ENCODE measurements at regions not wholly inside any gene's neighbourhood (a gene's known extent, or its start where the extent isn't known, plus 50 kb on each side); places are given as distances from the start of the nearest gene placed in this dataset.
A peak's percentile ranks its signal among the peaks of the same experiment; 100 is the strongest.

GRCh38 chr9:19663570-19663969 is 125.3 kb downstream of the SLC24A2 start:
- no peaks in the 10 kb centered on the region for H3K36me3 ChIP-seq (replicated peaks in 1 of 2)
- WGBS, 4 donors: 39 to 56% (median 44%) methylated on average over 3 of the region's 3 CpGs
- no peak overlapping the region for H3K4me3 ChIP-seq
- no peaks in the 10 kb centered on the region for H3K4me1 ChIP-seq (replicated peaks in 1 of 2)
- DNase-seq: no peak
- H3K27me3 ChIP-seq: no peaks in the 10 kb centered on the region
- intact Hi-C loops (cut with DNase I): no loop called here
- H3K27ac ChIP-seq: peak overlapping the region in 1 of 5 donors; percentile 17
- TF ChIP-seq POLR2A (IDR thresholded peaks at IDR 0.05) (no peak), CTCF (IDR thresholded peaks at IDR 0.05) (no peak)
- H3K9me3 ChIP-seq (replicated peaks in 1 of 3): no peaks in the 10 kb centered on the region

GRCh38 chr9:19662213-19662612 is 126.6 kb downstream of the SLC24A2 start:
- Histone ChIP-seq H3K36me3 (replicated peaks in 1 of 2) (no peaks in the 10 kb centered on the region), H3K27me3 (no peaks in the 10 kb centered on the region), H3K9me3 (replicated peaks in 1 of 3) (no peaks in the 10 kb centered on the region), H3K4me1 (replicated peaks in 1 of 2) (no peaks in the 10 kb centered on the region), H3K4me3 (no peak overlapping the region), H3K27ac (no peak overlapping the region)
- WGBS, 4 donors: 69 to 75% (median 72%) methylated on average over 6 of the region's 6 CpGs
- intact Hi-C loops (cut with DNase I): no loop called here
- DNase-seq: no peak
- TF ChIP-seq POLR2A (IDR thresholded peaks at IDR 0.05) (no peak), CTCF (IDR thresholded peaks at IDR 0.05) (no peak)

- H3K27me3 ChIP-seq: no peaks in the 10 kb centered on the region
- H3K36me3 ChIP-seq (replicated peaks in 1 of 2): no peaks in the 10 kb centered on the region
- 31 to 50% (median 38%) methylated on average over 6 of the region's 6 CpGs for WGBS, 4 donors
- H3K4me3 ChIP-seq: no peak overlapping the region
- no peaks in the 10 kb centered on the region for H3K9me3 ChIP-seq (replicated peaks in 1 of 3)
- peak in 1 of 7 donors; percentile 60 for DNase-seq
- intact Hi-C loops (cut with DNase I): no loop called here
- H3K4me1 ChIP-seq (replicated peaks in 1 of 2): no peaks in the 10 kb centered on the region
- TF ChIP-seq CTCF (IDR thresholded peaks at IDR 0.05) (no peak), POLR2A (IDR thresholded peaks at IDR 0.05) (no peak)
- H3K27ac ChIP-seq: peak overlapping the region in 1 of 5 donors; percentile 21
These were observed 128.8 kb downstream of the SLC24A2 start for GRCh38 chr9:19660019-19660418.

- H3K4me1 ChIP-seq (replicated peaks in 1 of 2): no peaks in the 10 kb centered on the region
- H3K27ac ChIP-seq: no peak overlapping the region
- no peaks in the 10 kb centered on the region for H3K27me3 ChIP-seq
- DNase-seq: no peak
- no peaks in the 10 kb centered on the region for H3K36me3 ChIP-seq (replicated peaks in 1 of 2)
- intact Hi-C loops (cut with DNase I): no loop called here
- no peak overlapping the region for H3K4me3 ChIP-seq
- no peak for TF ChIP-seq POLR2A (IDR thresholded peaks at IDR 0.05)
- no peak for TF ChIP-seq CTCF (IDR thresholded peaks at IDR 0.05)
- 77 to 81% (median 79%) methylated on average over 4 of the region's 4 CpGs for WGBS, 4 donors
- H3K9me3 ChIP-seq (replicated peaks in 1 of 3): no peaks in the 10 kb centered on the region
These were observed 132.1 kb downstream of the SLC24A2 start for GRCh38 chr9:19656704-19657103.
